Left ventricle myocardium superior (tissue), 1 donor: ENCODE measurements at regions not wholly inside any gene's neighbourhood (a gene's known extent, or its start where the extent isn't known, plus 50 kb on each side); places are given as distances from the start of the nearest gene placed in this dataset.

Experiments
- ATAC-seq: fragments of 200-7000 bp; cut with Tn5 transposase; one replicate; pipeline ENCODE4 v1.9.1; 2020; ENCODE audit warnings: mild to moderate bottlenecking, moderate library complexity
- DNase-seq: peaks from one replicate; pipeline ENCODE4 v3.0.0-alpha.2; 2020
- intact Hi-C: fragments of 100-400 bp; cut with micrococcal nuclease; formaldehyde crosslinking; loops from one replicate; pipeline ENCODE4 v1.11.0; 2022
- donor health status: DM: no; HTN: yes; CAD: no; lungs with severe emphysema.

DNA sequence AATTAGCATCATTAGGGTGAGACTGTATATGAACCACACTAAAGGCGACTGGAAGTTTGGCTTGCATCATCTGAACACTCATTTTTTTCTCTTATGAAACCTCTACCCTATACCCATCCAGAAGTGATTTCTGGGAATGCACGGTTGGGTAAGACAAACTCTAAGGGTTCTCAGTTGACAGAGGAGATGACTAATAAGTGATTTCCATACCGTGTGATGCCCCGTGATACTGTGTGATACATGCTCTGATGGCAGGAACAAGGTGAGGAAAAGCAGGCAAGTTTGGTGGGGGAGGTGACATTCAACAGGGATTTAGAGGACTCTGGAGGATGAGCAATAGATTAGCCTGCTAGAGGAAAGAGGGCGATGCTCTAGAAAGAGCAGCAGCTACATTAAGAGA is 156.4 kb upstream of the CCL2 start:
- no peak for ATAC-seq
- intact Hi-C loops: no loop called here
- DNase-seq: no peak

DNA sequence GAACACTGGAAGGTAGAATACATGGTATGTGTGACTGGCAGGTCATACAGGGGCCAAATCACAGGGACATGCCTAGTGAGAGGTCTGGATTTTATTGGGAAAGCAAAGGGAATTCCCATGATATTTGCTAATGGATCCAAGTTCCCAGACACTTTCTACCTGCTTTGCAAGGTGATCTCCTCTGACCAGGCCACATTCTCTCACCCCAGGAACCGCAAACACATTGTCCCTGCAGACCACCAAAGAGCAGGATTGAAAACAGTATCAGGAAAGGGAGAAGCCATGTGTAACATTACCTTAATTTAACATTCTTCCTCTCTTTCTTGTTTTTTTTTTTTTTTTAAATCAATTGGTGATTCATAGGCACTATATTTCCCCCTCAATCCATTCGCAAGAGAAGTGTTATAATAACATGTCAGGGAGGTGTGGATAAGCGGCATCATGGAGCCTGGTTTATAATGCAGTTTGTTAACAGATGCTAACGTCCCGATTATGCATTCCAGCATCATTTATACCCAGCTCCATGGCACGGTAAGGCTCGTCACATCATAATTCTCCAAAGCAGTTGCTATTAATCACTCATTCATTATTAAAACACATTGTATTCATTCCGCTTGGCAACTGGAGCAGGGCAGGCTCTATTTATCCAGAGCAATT is 155.1 kb upstream of the CCL2 start:
- intact Hi-C loops: no loop called here
- DNase-seq (no peak), ATAC-seq (no peak)

DNA sequence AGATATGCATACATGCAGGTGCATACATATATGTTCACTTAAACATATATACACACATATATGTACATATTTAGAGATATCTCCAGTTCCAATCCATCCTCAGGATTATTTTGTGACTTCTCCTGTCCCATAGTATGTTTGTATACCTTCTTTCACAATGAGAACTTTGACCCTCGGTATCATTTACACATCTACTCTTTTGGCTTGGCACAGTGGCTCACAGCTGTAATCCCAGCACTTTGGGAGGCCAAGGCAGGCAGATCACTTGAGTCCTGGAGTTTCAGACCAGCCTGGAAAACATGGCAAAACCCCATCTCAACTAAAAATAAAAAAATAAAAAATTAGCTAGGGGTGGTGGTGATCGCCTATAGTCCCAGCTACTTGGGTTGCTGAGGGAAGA is 148.1 kb upstream of the CCL2 start:
- intact Hi-C loops: no loop called here
- no peak for DNase-seq
- no peak for ATAC-seq

DNA sequence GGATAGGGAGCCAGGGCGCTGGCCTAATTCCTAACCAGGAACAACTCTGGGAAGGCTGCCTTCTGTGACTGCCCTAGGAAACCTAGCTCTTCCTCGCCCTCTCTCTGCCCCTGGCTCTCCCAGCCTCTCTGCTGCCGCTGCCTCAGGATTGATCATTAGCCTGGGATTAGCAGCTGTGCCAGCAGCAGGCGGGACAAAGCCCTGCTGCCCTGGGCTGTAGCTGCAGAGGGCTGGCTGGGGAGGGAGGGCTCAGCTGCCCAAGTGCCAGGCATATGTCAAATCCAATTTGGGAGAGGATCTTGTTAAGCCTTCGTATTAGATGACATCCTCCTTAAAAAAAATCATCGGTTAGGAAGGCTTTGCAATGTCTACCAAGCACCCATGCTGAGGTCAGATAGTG is 144.8 kb upstream of the CCL2 start:
- DNase-seq: no peak
- no peak for ATAC-seq
- intact Hi-C loops: no loop called here

DNA sequence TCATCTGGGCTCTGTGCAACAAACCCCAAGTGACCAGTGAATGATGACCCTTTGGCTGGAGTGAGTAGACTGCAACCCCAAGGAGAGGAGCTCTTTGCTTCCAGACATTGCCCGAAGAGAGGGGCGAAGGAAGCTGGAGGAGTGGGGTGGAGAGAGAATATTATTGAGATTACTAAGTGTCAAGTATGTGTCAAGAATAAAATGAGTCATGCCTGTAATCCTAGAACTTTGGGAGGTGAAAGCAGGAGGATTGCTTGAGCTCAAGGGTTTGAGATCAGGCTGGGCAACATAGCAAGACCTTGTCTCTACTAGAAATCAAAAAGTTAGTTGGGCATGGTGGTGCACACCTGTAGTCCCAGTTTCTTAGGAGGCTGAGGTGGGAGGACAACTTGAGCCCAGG is 142.0 kb upstream of the CCL2 start:
- intact Hi-C loops: no loop called here
- no peak for DNase-seq
- ATAC-seq: no peak

DNA sequence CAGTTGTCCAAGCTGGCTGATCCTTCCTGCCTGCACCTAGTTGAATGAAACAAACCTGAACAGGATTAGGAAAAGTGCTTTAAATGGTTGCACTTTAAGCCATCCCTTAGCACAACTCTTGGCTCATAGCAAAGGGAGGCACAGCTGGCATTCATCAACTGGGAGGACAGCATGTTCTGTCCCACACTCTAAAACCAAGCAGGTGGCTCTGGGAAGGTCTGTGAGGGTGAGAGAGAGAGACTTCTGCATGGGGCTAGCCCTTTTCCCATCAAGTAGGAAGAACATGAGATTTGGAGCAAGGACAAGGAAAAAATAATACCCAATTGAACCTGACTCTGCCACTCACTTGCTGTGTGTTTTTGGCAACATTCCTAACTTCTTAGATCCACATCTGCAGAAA is 140.9 kb upstream of the CCL2 start:
- ATAC-seq (peak; percentile 76), DNase-seq (no peak)
- intact Hi-C loops: no loop called here

DNA sequence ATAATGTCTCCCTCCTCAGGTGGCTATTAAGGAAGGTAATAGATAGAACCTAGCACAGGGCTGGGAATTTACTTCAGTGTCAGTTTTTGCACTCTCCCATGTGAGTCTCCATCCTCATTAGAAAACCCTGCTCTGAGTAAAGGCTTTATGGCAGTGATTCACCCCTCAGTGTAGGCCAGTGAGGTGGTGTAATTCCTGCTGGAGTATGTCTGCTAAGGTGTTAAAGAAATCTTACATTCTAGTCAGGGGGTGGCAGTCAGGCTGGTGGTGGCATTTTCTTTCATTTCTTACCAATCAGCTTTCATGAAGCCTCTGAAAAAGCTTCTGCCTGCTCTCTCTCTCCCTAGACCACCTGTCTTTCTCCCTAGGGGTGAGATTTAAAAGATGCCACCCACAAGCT is 138.8 kb upstream of the CCL2 start:
- intact Hi-C loops: no loop called here
- no peak for ATAC-seq
- no peak for DNase-seq

DNA sequence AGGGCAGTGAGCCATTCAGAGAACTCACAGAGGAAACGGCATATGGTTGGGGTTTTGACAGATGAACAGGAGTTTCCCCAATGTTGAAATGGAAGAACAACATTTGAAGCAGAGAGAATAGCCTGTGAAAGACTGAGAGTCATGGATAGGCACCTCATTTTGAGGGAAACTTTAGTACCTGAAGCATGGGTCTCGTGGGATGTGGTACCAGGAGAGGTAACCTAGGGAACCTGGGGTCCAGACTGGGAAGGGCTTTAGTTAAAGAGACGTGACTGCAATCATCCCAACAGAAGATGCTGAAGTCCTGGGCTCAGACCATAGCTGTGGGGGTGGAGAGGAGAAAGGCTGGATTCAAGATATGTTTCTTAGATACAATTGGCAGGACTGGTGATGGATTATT is 137.8 kb upstream of the CCL2 start:
- DNase-seq (no peak), ATAC-seq (no peak)
- intact Hi-C loops: no loop called here

DNA sequence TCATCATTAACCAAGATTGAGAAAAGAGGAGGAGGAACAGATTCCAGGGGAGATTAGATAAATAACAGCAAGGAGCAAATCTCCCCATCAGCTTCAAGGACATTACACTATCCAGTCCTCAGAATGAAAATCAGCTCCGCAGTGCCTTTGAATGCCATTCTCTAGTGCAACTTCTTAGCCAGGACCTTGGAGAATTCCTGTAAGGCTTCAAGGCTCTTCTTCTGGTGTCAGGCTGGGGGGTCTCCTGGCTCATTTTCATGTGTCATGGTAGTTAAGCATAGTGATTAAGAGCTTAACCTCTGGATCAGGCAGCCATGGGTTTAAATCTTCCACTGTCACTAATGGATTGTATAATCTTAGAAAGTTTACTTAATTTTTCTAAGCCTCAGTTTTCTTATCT is 137.3 kb upstream of the CCL2 start:
- intact Hi-C loops: no loop called here
- no peak for ATAC-seq
- no peak for DNase-seq

DNA sequence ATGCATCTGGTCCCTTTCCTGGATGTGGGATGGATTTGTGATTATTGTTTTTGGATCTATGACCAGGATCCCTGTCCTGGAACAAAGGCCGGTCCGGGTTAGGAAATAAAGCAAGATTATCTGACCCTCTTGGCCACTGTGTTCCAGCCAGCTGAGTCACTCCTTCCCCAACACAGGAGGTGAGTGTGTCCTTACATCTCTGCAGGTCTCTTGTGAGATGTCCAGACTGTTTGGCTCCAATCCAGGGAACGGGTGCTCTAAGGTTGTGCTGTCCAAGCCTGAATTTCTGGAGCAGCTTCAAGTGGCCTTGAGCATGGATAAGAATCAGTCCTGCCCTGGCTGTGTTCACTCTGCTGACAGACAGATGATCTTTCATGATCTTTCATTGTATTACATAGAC is 136.5 kb upstream of the CCL2 start:
- DNase-seq (no peak), ATAC-seq (peak; percentile 41)
- intact Hi-C loops: no loop called here

DNA sequence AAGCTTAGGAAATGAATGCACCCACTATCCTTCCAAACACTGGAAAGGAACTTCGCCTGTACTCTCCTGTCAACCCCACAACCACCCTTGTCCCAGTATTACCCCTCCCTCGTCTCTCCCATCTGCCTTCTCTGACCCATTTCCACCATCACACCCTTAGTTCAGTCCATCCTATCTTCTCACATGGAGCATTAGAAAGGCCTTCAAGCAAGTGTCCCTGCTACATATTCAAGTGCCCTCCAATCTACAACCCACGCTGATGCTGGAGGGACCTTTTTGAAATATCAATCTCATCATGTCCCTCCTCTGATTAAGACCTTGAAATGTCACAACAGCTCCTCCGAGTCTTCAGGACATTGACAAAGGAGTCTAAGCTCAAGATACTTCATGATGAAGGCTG is 133.8 kb upstream of the CCL2 start:
- intact Hi-C loops: no loop called here
- ATAC-seq: no peak
- DNase-seq: no peak

DNA sequence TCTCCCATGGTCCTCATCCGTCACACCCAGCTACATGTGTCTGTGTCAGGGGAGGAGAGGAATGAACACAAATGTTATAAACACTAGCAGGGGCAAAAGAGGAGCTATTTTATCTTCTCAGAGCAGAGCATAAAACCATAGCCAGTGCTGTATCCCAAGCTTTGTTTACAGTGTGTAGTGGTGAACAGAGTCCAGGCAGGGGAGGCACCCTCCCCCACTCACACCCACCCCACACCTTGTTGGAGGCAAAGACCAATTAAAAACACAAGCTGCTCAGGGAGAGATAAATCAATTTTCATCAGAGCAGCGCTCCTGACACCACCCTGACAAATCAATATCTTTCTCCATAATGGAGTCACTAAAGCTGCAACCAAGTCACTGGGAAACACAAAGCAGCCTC is 132.6 kb upstream of the CCL2 start:
- intact Hi-C loops: no loop called here
- ATAC-seq: no peak
- no peak for DNase-seq

DNA sequence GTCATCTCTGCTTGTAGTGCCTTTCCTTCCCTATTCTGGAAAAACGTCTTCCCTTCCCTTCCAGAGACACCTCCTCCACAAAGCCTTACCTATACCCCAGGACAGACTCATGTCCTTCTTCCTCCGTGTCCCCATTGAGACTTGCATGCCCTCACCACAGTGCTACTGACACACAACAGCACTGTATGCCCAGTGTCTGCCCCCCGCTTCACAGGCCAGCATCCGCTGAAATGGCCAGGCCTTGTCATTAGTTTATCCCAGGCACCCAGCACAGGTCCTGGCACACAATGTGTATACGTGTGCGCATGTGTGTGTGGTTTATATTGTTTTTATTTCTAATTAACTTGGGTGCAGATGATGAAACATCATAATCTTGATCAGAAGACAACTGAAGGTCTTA is 130.1 kb upstream of the CCL2 start:
- ATAC-seq (no peak), DNase-seq (no peak)
- intact Hi-C loops: no loop called here

DNA sequence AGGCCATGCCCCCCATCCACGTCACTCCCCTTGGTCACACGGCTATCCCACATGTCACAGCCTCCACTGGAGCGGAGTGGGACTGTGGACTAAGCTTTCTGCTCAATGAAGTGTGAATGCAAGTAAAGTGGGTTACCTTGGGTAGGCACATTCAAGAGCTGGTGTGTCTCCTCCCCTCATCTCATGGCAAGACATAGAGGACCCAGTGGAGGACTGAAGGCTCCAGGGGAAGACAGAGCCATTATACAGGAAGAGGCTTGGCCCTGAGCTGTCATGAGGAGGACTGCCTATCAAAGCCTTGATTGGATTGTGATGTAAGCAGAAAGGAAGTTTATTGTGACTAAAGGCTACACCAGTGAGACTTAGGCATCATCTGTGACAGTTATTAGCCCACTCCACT is 129.2 kb upstream of the CCL2 start:
- intact Hi-C loops: no loop called here
- ATAC-seq: no peak

DNA sequence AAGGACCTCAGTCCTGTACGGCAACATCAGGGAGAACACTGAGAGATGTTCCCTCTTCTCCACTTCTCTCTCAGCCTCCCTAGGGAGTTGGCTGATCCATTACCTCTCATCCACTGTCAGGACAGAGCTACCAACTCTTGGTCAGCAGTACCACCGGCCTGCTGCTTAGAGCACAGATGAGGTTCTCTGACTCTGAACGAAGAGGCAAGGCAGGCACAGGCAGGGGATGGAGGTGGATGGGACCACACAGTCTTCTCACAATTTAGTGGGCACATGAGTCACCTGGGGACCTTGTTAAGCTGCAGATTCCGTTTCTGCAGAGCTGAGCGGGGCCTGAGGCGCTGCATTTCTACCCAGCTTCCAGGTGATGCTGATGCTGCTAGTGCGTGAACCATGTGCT is 128.6 kb upstream of the CCL2 start:
- no peak for DNase-seq
- intact Hi-C loops: no loop called here
- ATAC-seq: no peak

More for the DNA sequence above, 129.2 kb upstream of the CCL2 start:
- no peak for DNase-seq

DNA sequence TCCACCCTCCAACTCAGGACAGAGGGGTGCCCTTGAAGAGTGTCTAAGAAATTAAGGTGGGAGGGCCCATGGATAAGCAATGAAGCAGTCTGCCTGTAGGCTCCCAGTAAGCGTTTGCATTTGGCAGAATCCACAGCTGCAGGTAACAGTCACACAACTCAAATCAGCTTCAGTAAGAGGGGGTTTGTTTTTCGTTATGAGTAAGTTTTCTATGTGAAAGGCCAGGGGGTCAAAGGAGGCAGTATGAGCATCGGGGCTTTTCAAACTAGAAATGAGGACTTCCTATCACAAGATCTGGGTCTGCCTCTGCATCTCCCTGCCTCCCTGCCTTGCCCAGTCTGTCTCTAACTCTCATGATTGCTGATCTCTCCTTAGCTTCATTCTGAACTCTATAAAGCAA is 128.1 kb upstream of the CCL2 start:
- ATAC-seq (no peak), DNase-seq (no peak)
- intact Hi-C loops: no loop called here

DNA sequence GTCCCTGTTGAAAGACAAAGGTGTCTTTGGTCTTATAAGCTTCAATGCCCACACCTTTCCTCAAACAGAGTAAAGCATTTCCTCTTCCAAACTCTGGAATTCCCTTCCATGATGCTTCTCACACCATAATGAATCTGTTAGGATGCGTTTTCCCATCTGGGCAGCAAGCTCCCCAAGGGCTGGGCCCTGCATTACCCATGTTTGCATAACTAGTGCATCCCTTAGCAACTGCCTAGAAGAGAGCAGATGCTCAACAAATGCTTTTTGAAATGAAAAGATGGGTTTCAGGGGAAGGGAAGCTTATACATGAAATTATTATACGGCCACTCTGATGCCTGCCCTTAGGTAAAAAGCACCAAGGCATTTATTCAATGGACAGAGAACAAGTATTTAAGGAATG is 124.5 kb upstream of the CCL2 start:
- DNase-seq (no peak), ATAC-seq (no peak)
- intact Hi-C loops: no loop called here

DNA sequence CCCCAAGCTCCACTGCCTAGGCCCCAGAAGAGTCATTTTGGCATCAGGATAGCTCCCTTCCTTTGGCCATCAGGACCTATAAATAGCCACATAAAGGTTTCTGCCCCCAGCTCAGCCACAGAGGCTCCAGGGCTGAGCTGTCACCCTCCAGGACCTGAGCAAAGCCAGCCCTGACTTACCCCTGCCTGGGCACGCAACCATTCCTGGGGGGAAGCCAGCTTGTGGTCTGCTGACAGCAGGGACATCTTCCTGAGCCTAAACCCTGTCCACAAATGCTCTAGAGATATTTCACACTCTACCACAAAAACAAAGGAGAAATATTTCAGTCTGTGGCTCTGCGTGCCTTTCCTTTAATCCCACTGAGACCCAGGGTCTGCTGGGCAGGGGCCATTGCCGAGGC is 123.7 kb upstream of the CCL2 start:
- peak; percentile 93 for ATAC-seq
- DNase-seq: peak; percentile 77
- intact Hi-C loops: no loop called here

DNA sequence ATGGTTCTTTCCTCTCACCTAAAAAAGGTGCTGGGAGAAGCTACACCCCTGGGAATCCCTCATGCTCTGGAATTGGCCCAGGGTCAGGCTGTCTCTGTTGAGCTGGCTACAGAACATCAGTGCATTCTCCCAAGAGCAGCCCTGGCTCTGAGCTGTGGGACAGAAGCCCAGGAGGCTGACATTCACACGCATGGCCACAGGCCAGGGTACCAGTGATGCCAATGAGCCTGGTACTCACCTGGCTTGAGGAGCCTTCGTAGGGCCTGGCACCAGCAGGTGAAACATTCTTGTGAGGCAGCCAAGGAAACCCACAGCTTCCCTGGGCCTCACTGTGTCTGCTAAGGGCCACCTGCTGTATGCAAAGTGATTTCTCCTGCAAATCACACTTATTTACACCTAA is 121.7 kb upstream of the CCL2 start:
- DNase-seq (peak; percentile 86), ATAC-seq (peak; percentile 94)
- intact Hi-C loops: no loop called here

DNA sequence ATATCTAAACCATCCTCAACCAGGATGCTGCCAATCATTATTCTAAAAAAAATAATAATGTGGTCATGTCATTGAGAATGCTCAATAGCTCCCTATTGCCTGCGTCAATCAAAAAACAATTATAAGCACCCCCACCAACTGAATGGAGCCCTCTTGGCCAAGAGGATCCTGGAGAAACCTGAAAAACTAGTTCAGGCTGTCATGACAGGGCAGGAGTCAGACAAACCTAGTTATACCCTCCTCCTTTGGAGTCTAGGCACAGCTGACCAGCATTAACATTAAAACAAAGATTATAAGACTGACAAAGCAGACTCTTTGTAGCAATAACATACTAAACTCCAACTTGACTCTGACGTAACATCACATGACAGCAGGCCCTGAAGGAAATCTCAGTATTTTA is 119.2 kb upstream of the CCL2 start:
- ATAC-seq (no peak), DNase-seq (no peak)
- intact Hi-C loops: no loop called here

DNA sequence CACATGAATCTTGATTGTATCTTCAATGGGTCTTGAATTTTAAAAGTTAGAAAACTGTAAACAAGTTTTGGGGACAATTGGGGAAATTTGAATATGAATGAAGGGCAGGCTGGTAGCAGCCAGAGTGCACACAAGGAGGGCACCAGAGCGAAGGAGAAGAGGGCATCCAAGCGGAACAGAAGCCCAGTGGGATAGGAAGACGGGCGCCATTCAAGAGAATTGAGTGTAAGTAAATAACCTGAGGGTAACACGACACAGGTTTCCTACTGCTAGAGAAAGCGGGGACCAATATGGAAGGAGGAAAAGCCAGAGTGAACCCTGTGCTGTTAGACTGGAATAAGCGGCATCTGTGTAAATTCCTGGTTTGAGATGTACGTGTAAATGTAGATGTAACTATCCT is 115.1 kb upstream of the CCL2 start:
- no peak for DNase-seq
- intact Hi-C loops: loop anchor here (10.0 kb wide), 1 partner anchor 355 kb away; no protein-coding TSS in a partner anchor

DNA sequence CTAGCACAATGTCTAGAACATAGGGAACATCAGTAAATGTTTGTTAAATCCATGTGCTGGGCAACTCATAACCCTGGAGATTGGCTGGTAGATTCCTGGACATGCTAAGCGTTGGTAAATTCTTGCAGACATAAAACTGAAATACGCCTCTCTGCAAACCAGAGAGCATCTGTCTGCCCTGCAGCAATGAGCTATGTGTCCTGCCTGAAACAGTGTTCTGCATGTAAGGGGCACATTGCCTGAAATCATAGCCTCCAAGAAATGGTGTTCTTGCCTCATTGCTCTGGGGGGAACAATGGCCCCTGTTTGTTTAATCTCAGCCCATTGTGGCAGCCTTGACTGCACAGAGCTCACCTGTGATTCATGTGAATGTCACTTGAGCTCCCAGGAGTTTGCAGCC is 113.5 kb upstream of the CCL2 start:
- intact Hi-C loops: loop anchor here (10.0 kb wide), 1 partner anchor 357 kb away; no protein-coding TSS in a partner anchor
- no peak for ATAC-seq
- DNase-seq: no peak

More for the DNA sequence above, 115.1 kb upstream of the CCL2 start:
- no peak for ATAC-seq
